ENCODE measurements at regions not wholly inside any gene's neighbourhood (a gene's known extent, or its start where the extent isn't known, plus 50 kb on each side); places are given as distances from the start of the nearest gene placed in this dataset.

GRCh38 chr2:71892896-71893295 lies 254.8 kb downstream of the CYP26B1 start:
- H3K9me3 ChIP-seq: no peaks in the 10 kb centered on the region
- H3K27me3 ChIP-seq: no peaks in the 10 kb centered on the region
- no peaks in the 10 kb centered on the region for H3K36me3 ChIP-seq
- TF ChIP-seq CTCF (IDR thresholded peaks at IDR 0.05; ENCODE audit: low read depth, low read length): no peak
- no peak overlapping the region for H3K4me3 ChIP-seq (ENCODE audit: low read depth, low read length)
- no peaks in the 10 kb centered on the region for H3K4me1 ChIP-seq
- DNase-seq: no peak

- H3K36me3 ChIP-seq: no peaks in the 10 kb centered on the region
Observed at GRCh38 chr2:71892423-71892730, 255.3 kb downstream of the CYP26B1 start.

GRCh38 chr2:71891719-71892422 lies 255.8 kb downstream of the CYP26B1 start:
- no peaks in the 10 kb centered on the region for H3K36me3 ChIP-seq

More at GRCh38 chr2:71892423-71892730, 255.3 kb downstream of the CYP26B1 start:
- DNase-seq: no peak
- no peaks in the 10 kb centered on the region for H3K27me3 ChIP-seq
- H3K4me1 ChIP-seq: no peaks in the 10 kb centered on the region
- H3K9me3 ChIP-seq: no peaks in the 10 kb centered on the region
- H3K4me3 ChIP-seq (ENCODE audit: low read depth, low read length): no peak overlapping the region
- TF ChIP-seq CTCF (IDR thresholded peaks at IDR 0.05; ENCODE audit: low read depth, low read length): no peak

GRCh38 chr2:71891155-71891554 lies 256.5 kb downstream of the CYP26B1 start:
- H3K4me3 ChIP-seq (ENCODE audit: low read depth, low read length): no peak overlapping the region
- H3K4me1 ChIP-seq: no peaks in the 10 kb centered on the region
- no peaks in the 10 kb centered on the region for H3K9me3 ChIP-seq
- no peak for TF ChIP-seq CTCF (IDR thresholded peaks at IDR 0.05; ENCODE audit: low read depth, low read length)
- no peak for DNase-seq
- no peaks in the 10 kb centered on the region for H3K36me3 ChIP-seq
- no peaks in the 10 kb centered on the region for H3K27me3 ChIP-seq

More at GRCh38 chr2:71891719-71892422, 255.8 kb downstream of the CYP26B1 start:
- no peak for TF ChIP-seq CTCF (IDR thresholded peaks at IDR 0.05; ENCODE audit: low read depth, low read length)
- Histone ChIP-seq H3K4me1 (no peaks in the 10 kb centered on the region), H3K9me3 (no peaks in the 10 kb centered on the region), H3K27me3 (no peaks in the 10 kb centered on the region), H3K4me3 (ENCODE audit: low read depth, low read length) (no peak overlapping the region)
- DNase-seq: no peak

GRCh38 chr2:71889759-71890684 lies 257.6 kb downstream of the CYP26B1 start:
- Histone ChIP-seq H3K4me1 (no peaks in the 10 kb centered on the region), H3K36me3 (no peaks in the 10 kb centered on the region), H3K4me3 (ENCODE audit: low read depth, low read length) (no peak overlapping the region), H3K9me3 (no peaks in the 10 kb centered on the region), H3K27me3 (no peaks in the 10 kb centered on the region)
- no peak for TF ChIP-seq CTCF (IDR thresholded peaks at IDR 0.05; ENCODE audit: low read depth, low read length)
- DNase-seq: no peak

Data from BE2C (cell line).